ENCODE measurements at regions not wholly inside any gene's neighbourhood (a gene's known extent, or its start where the extent isn't known, plus 50 kb on each side); places are given as distances from the start of the nearest gene placed in this dataset.

DNA sequence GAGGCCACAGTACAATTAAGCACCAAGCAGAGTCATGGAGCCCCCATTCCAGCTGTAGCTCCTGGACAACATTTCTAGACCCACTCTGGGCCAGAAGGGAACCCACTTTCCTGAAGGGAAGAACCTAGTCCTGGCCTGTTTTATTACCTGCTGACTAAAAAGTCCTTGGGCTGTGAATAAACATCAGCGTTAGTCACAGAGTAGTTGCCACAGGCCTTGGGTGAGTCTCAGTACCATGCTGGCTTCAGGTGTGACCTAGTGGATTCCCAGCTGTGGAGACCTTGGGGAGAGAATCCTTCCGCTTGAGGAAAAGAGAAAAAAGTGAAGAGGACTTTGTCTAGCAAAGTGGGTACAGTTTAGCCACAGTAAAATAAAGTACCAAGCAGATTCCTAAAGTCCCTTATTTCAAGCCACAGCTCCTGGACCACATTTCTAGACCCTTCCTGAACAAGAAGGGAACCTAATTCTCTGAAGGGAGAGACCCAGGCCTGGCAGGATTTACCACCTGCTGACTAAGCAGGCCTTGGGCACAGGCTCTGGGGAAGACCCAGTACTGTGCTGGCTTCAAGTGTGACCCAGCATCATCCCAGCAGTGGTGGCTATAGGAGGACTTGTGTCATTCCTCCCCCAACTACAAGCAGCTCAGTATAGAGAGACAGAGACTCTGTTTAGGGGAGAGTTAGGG is 118.3 kb upstream of the KCNH8 start:
- DNase-seq (ENCODE audit: low spot score), result no peak
- in situ Hi-C loops (cut with MboI; ENCODE audit: low pct_unique_long_range_greater_than_20kb, low sequenced_read_pairs, unreplicated experiment), result no loop called here
- TF ChIP-seq, protein P1, sequence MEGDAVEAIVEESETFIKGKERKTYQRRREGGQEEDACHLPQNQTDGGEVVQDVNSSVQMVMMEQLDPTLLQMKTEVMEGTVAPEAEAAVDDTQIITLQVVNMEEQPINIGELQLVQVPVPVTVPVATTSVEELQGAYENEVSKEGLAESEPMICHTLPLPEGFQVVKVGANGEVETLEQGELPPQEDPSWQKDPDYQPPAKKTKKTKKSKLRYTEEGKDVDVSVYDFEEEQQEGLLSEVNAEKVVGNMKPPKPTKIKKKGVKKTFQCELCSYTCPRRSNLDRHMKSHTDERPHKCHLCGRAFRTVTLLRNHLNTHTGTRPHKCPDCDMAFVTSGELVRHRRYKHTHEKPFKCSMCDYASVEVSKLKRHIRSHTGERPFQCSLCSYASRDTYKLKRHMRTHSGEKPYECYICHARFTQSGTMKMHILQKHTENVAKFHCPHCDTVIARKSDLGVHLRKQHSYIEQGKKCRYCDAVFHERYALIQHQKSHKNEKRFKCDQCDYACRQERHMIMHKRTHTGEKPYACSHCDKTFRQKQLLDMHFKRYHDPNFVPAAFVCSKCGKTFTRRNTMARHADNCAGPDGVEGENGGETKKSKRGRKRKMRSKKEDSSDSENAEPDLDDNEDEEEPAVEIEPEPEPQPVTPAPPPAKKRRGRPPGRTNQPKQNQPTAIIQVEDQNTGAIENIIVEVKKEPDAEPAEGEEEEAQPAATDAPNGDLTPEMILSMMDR (IDR thresholded peaks at IDR 0.05; ENCODE audit: extremely low read depth, insufficient read depth, missing control alignments), result no peak

DNA sequence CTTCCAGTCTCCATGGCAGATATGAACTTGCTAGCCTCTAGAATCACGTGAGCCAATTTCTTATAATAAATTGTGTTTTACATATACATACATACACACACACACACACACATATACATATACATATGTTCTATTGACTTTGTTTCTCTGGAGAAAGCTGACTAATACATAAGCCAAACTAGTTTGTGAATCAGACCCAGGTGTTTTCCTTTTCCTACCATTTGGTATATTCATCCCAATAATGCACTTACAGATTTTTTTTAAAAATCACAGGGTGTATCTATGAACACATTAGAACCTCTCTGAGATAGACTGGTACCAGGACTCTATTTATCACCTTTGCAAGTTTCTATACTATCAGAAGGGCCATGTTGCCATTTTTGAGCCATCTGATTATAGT is 122.9 kb upstream of the KCNH8 start:
- TF ChIP-seq, protein P1 (IDR thresholded peaks at IDR 0.05; ENCODE audit: extremely low read depth, insufficient read depth, missing control alignments), result no peak
- DNase-seq (ENCODE audit: low spot score), result no peak
- in situ Hi-C loops (cut with MboI; ENCODE audit: low pct_unique_long_range_greater_than_20kb, low sequenced_read_pairs, unreplicated experiment), result no loop called here

DNA sequence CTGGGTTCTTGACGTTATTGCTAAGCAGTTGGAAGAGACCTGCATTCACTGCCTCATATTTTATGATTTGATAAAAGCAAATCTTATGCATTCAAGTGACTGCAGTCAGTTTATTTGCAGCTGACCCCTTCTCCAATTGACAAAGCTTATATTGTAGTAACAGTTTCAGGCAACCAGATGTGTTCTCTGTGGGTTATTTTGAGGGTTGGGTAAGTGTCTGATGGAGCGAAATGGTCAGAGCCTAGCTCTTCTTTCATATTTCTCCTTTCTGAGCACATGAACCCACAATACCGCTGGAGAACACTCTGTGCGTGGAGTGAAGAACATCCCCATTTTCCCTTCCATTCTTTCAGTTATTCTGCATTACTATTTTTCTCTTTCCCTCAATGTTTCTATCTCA is 125.8 kb upstream of the KCNH8 start:
- no peak for DNase-seq (ENCODE audit: low spot score)
- TF ChIP-seq, protein P1 (IDR thresholded peaks at IDR 0.05; ENCODE audit: extremely low read depth, insufficient read depth, missing control alignments), result no peak
- in situ Hi-C loops (cut with MboI; ENCODE audit: low pct_unique_long_range_greater_than_20kb, low sequenced_read_pairs, unreplicated experiment), result no loop called here

DNA sequence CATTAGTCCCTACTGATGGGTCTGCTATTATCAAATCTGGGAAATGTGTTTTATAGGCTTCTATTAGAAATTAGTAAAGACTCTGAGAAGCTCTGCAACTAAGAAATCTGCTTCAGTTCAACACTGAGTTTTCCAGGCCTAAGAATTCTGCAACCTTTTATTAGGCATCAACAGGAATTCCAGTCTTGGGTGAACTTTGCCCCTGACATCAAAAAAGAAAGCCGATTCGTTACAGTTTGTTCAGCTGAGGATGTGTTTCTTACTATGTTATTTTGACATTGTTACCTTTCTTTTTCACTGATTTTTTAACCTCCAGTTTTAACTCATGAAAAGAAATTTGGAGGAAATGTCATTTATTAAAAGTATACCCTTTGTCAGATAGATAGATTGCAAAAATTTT is 131.5 kb upstream of the KCNH8 start:
- in situ Hi-C loops (cut with MboI; ENCODE audit: low pct_unique_long_range_greater_than_20kb, low sequenced_read_pairs, unreplicated experiment), result no loop called here
- no peak for DNase-seq (ENCODE audit: low spot score)
- TF ChIP-seq, protein P1 (IDR thresholded peaks at IDR 0.05; ENCODE audit: extremely low read depth, insufficient read depth, missing control alignments), result no peak

DNA sequence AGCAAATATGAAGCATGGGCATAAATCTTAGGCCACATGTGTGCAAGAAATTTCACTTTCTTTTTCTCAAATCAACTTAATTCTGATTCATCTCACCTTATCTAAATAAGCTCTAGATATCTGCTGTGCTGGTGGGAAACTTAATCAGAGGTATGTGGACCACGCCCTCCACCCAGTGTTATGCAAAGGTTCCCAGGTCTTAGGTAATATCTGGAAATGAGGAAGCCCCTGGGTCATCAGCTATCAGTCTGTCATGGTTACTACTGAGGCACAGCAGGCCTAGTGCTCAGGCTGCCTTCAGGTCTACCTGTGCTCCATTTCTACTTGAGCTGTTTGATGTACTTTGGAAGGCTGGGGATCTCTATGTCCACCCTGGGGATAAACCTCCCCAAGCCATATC is 134.4 kb upstream of the KCNH8 start:
- DNase-seq (ENCODE audit: low spot score), result no peak
- in situ Hi-C loops (cut with MboI; ENCODE audit: low pct_unique_long_range_greater_than_20kb, low sequenced_read_pairs, unreplicated experiment), result no loop called here
- TF ChIP-seq, protein P1 (IDR thresholded peaks at IDR 0.05; ENCODE audit: extremely low read depth, insufficient read depth, missing control alignments), result no peak

DNA sequence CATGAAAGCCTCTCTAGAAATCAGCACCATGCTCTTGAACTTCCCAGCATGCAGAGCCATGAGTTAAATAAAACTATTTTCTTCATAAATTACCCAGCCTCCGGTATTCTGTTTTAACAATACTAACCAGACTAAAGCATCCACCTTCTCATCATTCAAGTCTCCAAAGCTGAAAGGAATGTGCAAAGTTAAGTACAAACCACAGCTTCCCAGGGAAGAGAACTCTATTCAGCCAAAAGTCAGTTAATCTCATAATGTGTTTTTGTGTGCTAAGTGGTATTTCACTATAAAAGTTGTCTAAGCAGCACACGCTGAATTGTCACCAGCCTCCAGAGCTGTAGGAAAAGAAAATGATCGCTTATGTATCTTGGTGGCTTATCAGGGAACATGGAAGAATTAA is 135.5 kb upstream of the KCNH8 start:
- DNase-seq (ENCODE audit: low spot score), result no peak
- TF ChIP-seq, protein P1 (IDR thresholded peaks at IDR 0.05; ENCODE audit: extremely low read depth, insufficient read depth, missing control alignments), result no peak
- in situ Hi-C loops (cut with MboI; ENCODE audit: low pct_unique_long_range_greater_than_20kb, low sequenced_read_pairs, unreplicated experiment), result no loop called here

Measured in GM13977 (cell line).